Activated naive CD8-positive, alpha-beta T cell (primary cell): ENCODE measurements at regions not wholly inside any gene's neighbourhood (a gene's known extent, or its start where the extent isn't known, plus 50 kb on each side); places are given as distances from the start of the nearest gene placed in this dataset.
"Not testable (repeated sequence)": the region's sequence is repeated elsewhere in the genome, so short reads cannot be mapped to it uniquely, and the experiment has no call there.

ENCODE experiments used
- H3K27ac Mint-ChIP-seq: one replicate; pipeline ENCODE4 v1.8.0; 2021; ENCODE audit warnings: mixed read lengths
- H3K27me3 Mint-ChIP-seq: one replicate; pipeline ENCODE4 v1.8.0; 2021; ENCODE audit warnings: mixed read lengths
- H3K36me3 Mint-ChIP-seq: one replicate; pipeline ENCODE4 v1.8.0; 2021; ENCODE audit warnings: mixed read lengths
- H3K4me1 Mint-ChIP-seq: one replicate; pipeline ENCODE4 v1.8.0; 2021; ENCODE audit warnings: low read depth, mixed read lengths
- H3K4me3 Mint-ChIP-seq: one replicate; pipeline ENCODE4 v1.8.0; 2021; ENCODE audit warnings: mild to moderate bottlenecking, mixed read lengths
- H3K9me3 Mint-ChIP-seq: one replicate; pipeline ENCODE4 v1.8.0; 2021; ENCODE audit warnings: low read depth, mixed read lengths

GRCh38 chr5:42960506-42960905 lies 79.6 kb downstream of the ANXA2R start:
- H3K27me3 Mint-ChIP-seq, result no peaks in the 10 kb centered on the region
- H3K9me3 Mint-ChIP-seq, result no peaks in the 10 kb centered on the region
- no peak overlapping the region for H3K27ac Mint-ChIP-seq
- H3K4me1 Mint-ChIP-seq, result peaks cover 6% of the 10 kb centered on the region
- H3K36me3 Mint-ChIP-seq, result peaks cover 10% of the 10 kb centered on the region
- no peak overlapping the region for H3K4me3 Mint-ChIP-seq

DNA sequence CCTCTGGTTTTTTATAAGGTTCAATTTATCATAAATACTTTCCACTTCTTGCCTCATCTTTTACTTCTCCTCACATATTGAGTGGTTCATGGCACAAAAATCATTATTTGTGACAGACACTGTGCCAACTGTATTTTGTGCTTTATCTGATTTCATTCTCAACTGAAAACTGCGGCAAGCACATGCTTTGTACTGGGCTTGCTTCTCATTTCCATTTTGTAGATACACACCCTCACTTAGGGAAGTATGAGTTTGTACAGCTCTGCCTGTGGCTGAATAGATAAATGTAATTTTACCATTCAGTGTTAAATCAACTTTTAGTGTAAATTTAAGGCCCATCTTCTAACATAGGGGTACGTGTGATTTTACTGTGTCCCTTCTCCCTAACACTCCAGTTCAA lies 83.6 kb downstream of the ANXA2R start:
- Mint-ChIP-seq H3K4me3 (no peak overlapping the region), H3K36me3 (peaks cover 2% of the 10 kb centered on the region), H3K27ac (no peak overlapping the region), H3K9me3 (no peaks in the 10 kb centered on the region), H3K27me3 (no peaks in the 10 kb centered on the region), H3K4me1 (peaks cover 11% of the 10 kb centered on the region)

GRCh38 chr5:42953041-42953440 lies 87.1 kb downstream of the ANXA2R start:
- Mint-ChIP-seq H3K4me1 (peaks cover 23% of the 10 kb centered on the region), H3K27ac (no peak overlapping the region), H3K9me3 (no peaks in the 10 kb centered on the region), H3K27me3 (no peaks in the 10 kb centered on the region), H3K36me3 (peaks cover 2% of the 10 kb centered on the region), H3K4me3 (peak overlapping the region; percentile 95)

DNA sequence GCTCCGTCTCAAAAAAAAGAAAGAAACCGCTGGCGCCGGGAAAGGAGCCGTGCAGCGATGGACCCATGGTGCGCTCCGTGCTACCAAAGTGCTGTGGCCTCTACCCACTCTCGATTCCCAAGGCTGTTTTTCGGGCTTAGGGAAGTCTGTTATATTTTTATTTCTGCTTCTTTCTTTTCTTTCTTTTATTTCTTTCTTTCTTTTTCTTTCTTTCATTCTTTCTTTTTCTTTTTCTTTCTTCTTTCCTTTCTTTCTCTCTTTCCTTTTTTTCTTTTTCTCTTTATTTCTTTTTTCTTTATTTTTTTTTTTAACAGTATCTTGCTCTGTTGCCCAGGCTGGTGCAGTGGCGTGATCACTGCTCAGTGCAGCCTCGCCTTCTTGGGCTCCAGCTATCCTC lies 87.5 kb downstream of the ANXA2R start:
- Mint-ChIP-seq H3K4me3 (peak overlapping the region; percentile 95), H3K36me3 (peaks cover 2% of the 10 kb centered on the region), H3K9me3 (no peaks in the 10 kb centered on the region), H3K27ac (peak overlapping the region; percentile 98), H3K4me1 (peaks cover 23% of the 10 kb centered on the region), H3K27me3 (no peaks in the 10 kb centered on the region)

- no peaks in the 10 kb centered on the region for H3K27me3 Mint-ChIP-seq
- peaks cover under 1% of the 10 kb centered on the region for H3K36me3 Mint-ChIP-seq
- peak overlapping the region; percentile 98 for H3K27ac Mint-ChIP-seq
- H3K4me1 Mint-ChIP-seq, result peaks cover 23% of the 10 kb centered on the region
- H3K4me3 Mint-ChIP-seq, result peak overlapping the region; percentile 95
- H3K9me3 Mint-ChIP-seq, result no peaks in the 10 kb centered on the region
Observed at GRCh38 chr5:42951293-42951840, 88.8 kb downstream of the ANXA2R start.

DNA sequence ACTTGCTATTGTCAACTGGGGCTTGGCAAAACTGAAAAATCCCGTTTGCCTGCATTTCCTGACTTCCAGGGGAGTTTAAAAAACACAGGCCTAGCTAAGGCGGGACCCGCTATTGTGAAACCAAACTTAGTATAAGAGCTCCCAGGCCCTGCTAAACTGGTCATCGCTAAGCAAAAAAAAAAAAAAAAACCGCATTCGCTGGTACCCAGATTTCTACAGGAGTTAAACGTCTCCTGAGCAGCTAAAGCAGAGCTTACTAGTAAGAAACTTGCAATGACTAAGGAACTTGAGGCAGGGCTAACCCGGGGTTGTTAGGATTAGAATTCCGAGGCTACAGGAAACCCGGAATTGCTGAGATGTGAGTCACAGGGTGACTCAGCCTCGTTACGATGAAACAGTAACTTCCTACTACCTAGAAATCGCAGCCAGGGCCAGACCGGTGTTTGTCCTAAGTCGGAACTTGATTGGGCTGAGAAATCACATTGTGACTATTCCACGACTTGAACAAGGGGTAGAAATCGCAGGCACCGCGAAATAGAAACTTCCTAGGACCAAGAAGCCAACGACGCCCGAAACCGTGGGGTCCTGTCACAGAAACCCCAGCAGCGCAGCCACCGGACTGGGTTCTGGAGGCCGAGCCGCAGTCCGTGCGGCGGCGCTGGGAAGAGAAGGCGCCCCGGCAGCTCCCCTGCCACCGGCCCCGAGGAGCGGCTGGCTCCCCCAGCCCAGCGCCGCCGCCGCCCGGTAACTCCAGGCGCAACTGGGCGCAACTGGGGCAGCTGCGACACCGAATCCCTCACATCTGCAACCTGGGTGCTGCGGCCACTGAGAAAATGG lies 89.4 kb downstream of the ANXA2R start:
- peak overlapping the region; percentile 95 for H3K4me3 Mint-ChIP-seq
- no peaks in the 10 kb centered on the region for H3K36me3 Mint-ChIP-seq
- H3K27ac Mint-ChIP-seq, result peak overlapping the region; percentile 98
- H3K9me3 Mint-ChIP-seq, result no peaks in the 10 kb centered on the region
- H3K4me1 Mint-ChIP-seq, result peaks cover 23% of the 10 kb centered on the region
- no peaks in the 10 kb centered on the region for H3K27me3 Mint-ChIP-seq

- Mint-ChIP-seq H3K27ac (peak overlapping the region; percentile 92), H3K36me3 (no peaks in the 10 kb centered on the region), H3K4me3 (peak overlapping the region; percentile 89), H3K9me3 (no peaks in the 10 kb centered on the region), H3K27me3 (no peaks in the 10 kb centered on the region), H3K4me1 (peaks cover 23% of the 10 kb centered on the region)
Observed at GRCh38 chr5:42950116-42950455, 90.0 kb downstream of the ANXA2R start.

GRCh38 chr5:42949348-42950115 lies 90.6 kb downstream of the ANXA2R start:
- no peaks in the 10 kb centered on the region for H3K27me3 Mint-ChIP-seq
- no peaks in the 10 kb centered on the region for H3K9me3 Mint-ChIP-seq
- H3K36me3 Mint-ChIP-seq, result no peaks in the 10 kb centered on the region
- H3K27ac Mint-ChIP-seq, result peak overlapping the region; percentile 78
- H3K4me3 Mint-ChIP-seq, result peak overlapping the region; percentile 89
- peaks cover 23% of the 10 kb centered on the region for H3K4me1 Mint-ChIP-seq

- Mint-ChIP-seq H3K27ac (peak overlapping the region; percentile 78), H3K36me3 (no peaks in the 10 kb centered on the region), H3K9me3 (no peaks in the 10 kb centered on the region), H3K27me3 (no peaks in the 10 kb centered on the region), H3K4me1 (peaks cover 23% of the 10 kb centered on the region), H3K4me3 (peak overlapping the region; percentile 89)
Observed at GRCh38 chr5:42948961-42949347, 91.2 kb downstream of the ANXA2R start.

DNA sequence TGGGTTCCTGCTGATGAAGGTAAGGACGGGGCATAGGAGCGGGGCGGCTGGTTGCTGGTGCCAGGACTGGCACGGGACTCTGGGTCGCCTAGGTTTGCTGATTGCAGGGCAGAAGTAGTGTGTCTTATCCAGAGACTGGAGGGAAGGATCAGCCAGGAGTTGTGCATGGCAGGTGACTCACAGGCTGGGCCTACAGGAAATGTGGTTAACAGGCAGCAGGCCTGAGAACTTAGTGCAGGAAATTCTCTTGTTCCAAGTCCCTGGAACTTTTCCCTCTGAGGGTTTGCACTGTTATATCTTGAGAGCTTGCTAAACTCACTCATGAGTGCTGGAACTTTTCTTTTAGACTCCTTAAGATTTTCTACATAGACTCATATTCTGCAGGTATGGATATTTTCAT lies 95.1 kb downstream of the ANXA2R start:
- H3K27ac Mint-ChIP-seq, result no peak overlapping the region
- H3K27me3 Mint-ChIP-seq, result no peaks in the 10 kb centered on the region
- no peak overlapping the region for H3K4me3 Mint-ChIP-seq
- H3K9me3 Mint-ChIP-seq, result no peaks in the 10 kb centered on the region
- no peaks in the 10 kb centered on the region for H3K36me3 Mint-ChIP-seq
- H3K4me1 Mint-ChIP-seq, result peaks cover 10% of the 10 kb centered on the region

DNA sequence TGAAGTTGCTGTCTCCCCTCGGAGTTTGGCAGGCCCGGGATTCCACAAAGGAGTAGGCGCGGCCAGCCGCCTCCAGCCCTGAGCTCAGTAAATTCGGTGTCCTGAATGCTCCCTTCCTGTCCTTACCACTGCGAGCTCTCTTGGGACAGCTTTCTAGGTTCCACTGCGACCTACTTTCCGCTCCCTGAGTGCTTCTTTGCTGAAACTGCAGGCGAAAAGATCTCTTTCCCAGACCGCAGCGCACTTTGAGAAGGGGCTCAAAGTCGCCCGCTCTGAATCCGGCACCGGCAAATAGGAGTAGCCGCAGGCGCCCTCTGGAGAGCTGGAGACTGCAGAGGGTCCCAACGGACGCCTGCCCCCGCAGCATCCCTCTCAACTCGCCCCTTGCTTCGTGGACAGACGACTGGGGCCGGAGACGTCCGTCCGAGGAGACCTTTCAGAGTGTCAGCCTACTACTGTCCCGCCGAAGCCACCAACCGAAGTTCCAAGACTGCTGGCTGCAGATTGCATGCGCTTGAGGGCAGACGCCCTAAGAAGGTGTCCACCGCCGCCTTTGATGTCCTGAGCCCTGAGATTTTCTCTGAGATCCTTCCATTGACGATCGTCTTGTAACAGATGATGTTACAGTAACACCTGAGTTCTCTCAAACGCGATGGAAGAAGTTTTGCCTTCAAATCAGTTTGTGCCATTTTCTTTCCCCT lies 96.0 kb downstream of the ANXA2R start:
- Mint-ChIP-seq H3K36me3 (no peaks in the 10 kb centered on the region), H3K27ac (no peak overlapping the region), H3K9me3 (no peaks in the 10 kb centered on the region), H3K4me1 (peaks cover 2% of the 10 kb centered on the region), H3K4me3 (no peak overlapping the region), H3K27me3 (no peaks in the 10 kb centered on the region)

GRCh38 chr5:42940853-42941252 lies 99.3 kb downstream of the ANXA2R start:
- H3K36me3 Mint-ChIP-seq, result no peaks in the 10 kb centered on the region
- H3K9me3 Mint-ChIP-seq, result no peaks in the 10 kb centered on the region
- H3K27ac Mint-ChIP-seq, result no peak overlapping the region
- no peaks in the 10 kb centered on the region for H3K4me1 Mint-ChIP-seq
- no peaks in the 10 kb centered on the region for H3K27me3 Mint-ChIP-seq
- H3K4me3 Mint-ChIP-seq, result no peak overlapping the region

- H3K36me3 Mint-ChIP-seq, H3K27ac Mint-ChIP-seq, H3K4me1 Mint-ChIP-seq, H3K27me3 Mint-ChIP-seq, H3K4me3 Mint-ChIP-seq, H3K9me3 Mint-ChIP-seq: not testable (repeated sequence)
Observed at GRCh38 chr5:42932011-42932410, 108.1 kb downstream of the ANXA2R start.

DNA sequence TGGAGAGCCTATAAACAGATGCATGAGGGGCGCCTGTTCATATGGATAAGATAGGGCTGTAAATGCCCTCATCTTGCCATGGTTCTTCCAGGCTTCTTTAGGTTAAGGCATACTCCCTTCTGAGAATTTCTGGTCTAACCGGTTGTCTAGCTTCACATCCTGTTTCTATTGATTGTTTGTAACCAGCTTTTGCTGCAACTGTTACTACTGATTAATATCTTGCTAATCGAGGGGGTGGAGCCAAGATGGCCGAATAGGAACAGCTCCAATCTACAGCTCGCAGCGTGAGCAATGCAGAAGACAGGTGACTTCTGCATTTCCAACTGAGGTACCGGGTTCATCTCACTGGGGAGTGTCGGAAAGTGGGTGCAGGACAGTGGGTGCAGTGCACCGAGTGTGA lies 108.7 kb downstream of the ANXA2R start:
- not testable (repeated sequence) for H3K9me3 Mint-ChIP-seq, H3K4me3 Mint-ChIP-seq, H3K36me3 Mint-ChIP-seq, H3K4me1 Mint-ChIP-seq, H3K27me3 Mint-ChIP-seq, H3K27ac Mint-ChIP-seq

GRCh38 chr5:42930934-42931333 lies 109.2 kb downstream of the ANXA2R start:
- Mint-ChIP-seq H3K36me3 (peaks cover 2% of the 10 kb centered on the region), H3K9me3 (no peaks in the 10 kb centered on the region), H3K4me3 (no peak overlapping the region), H3K27ac (no peak overlapping the region), H3K4me1 (no peaks in the 10 kb centered on the region), H3K27me3 (no peaks in the 10 kb centered on the region)
